Kasumi-1 (cell line): ENCODE measurements at regions not wholly inside any gene's neighbourhood (a gene's known extent, or its start where the extent isn't known, plus 50 kb on each side); places are given as distances from the start of the nearest gene placed in this dataset.

Experiments
- DNase-seq, 2 experiments: peaks; one replicate each; lab custom pipeline; 2025; lab: John Stamatoyannopoulos, UW

GRCh38 chr16:6206080-6206479, 1108.5 kb upstream of the EEF2KMT start:
- no peak for DNase-seq

GRCh38 chr16:6204945-6205344, 1107.3 kb upstream of the EEF2KMT start:
- no peak for DNase-seq

GRCh38 chr16:6200861-6201260, 1103.3 kb upstream of the EEF2KMT start:
- DNase-seq: no peak

GRCh38 chr16:6200271-6200670, 1102.7 kb upstream of the EEF2KMT start:
- DNase-seq: no peak

- no peak for DNase-seq
Measured at GRCh38 chr16:6195966-6196365, 1098.4 kb upstream of the EEF2KMT start.

GRCh38 chr16:6193718-6194117, 1096.1 kb upstream of the EEF2KMT start:
- DNase-seq: no peak

- DNase-seq: no peak
Measured at GRCh38 chr16:6192984-6193383, 1095.4 kb upstream of the EEF2KMT start.

GRCh38 chr16:6192532-6192931, 1094.9 kb upstream of the EEF2KMT start:
- no peak for DNase-seq

- no peak for DNase-seq
Measured at GRCh38 chr16:6190776-6191175, 1093.2 kb upstream of the EEF2KMT start.

- DNase-seq: no peak
Measured at GRCh38 chr16:6189216-6189615, 1091.6 kb upstream of the EEF2KMT start.

GRCh38 chr16:6177616-6178180, 1080.1 kb upstream of the EEF2KMT start:
- no peak for DNase-seq

GRCh38 chr16:6170022-6170421, 1072.4 kb upstream of the EEF2KMT start:
- no peak for DNase-seq

GRCh38 chr16:6165330-6165979, 1067.9 kb upstream of the EEF2KMT start:
- no peak for DNase-seq

- no peak for DNase-seq
Measured at GRCh38 chr16:6160871-6161270, 1063.3 kb upstream of the EEF2KMT start.

GRCh38 chr16:6160303-6160702, 1062.7 kb upstream of the EEF2KMT start:
- no peak for DNase-seq

GRCh38 chr16:6157806-6158205, 1060.2 kb upstream of the EEF2KMT start:
- DNase-seq: no peak

- DNase-seq: no peak
Measured at GRCh38 chr16:6155271-6155670, 1057.7 kb upstream of the EEF2KMT start.

- DNase-seq: no peak
Measured at GRCh38 chr16:6153901-6154300, 1056.3 kb upstream of the EEF2KMT start.

- no peak for DNase-seq
Measured at GRCh38 chr16:6149031-6149430, 1051.4 kb upstream of the EEF2KMT start.

GRCh38 chr16:6148361-6148760, 1050.8 kb upstream of the EEF2KMT start:
- DNase-seq: no peak

GRCh38 chr16:6146874-6147425, 1049.4 kb upstream of the EEF2KMT start:
- no peak for DNase-seq

GRCh38 chr16:6146356-6146755, 1048.8 kb upstream of the EEF2KMT start:
- no peak for DNase-seq

GRCh38 chr16:6144463-6144862, 1046.9 kb upstream of the EEF2KMT start:
- no peak for DNase-seq

- DNase-seq: no peak
Measured at GRCh38 chr16:6143020-6143419, 1045.4 kb upstream of the EEF2KMT start.
